ENCODE measurements at regions not wholly inside any gene's neighbourhood (a gene's known extent, or its start where the extent isn't known, plus 50 kb on each side); places are given as distances from the start of the nearest gene placed in this dataset.

GRCh38 chr1:232682248-232682647 lies 52.3 kb upstream of the SIPA1L2 start:
- no peak for DNase-seq (ENCODE audit: low read depth, low spot score)
- in situ Hi-C loops (cut with HindIII; ENCODE audit: low pct_unique_long_range_greater_than_20kb, low sequenced_read_pairs), result no loop called here

- DNase-seq (ENCODE audit: low read depth, low spot score), result no peak
- in situ Hi-C loops (cut with HindIII; ENCODE audit: low pct_unique_long_range_greater_than_20kb, low sequenced_read_pairs), result no loop called here
Observed at GRCh38 chr1:232684371-232685105, 54.6 kb upstream of the SIPA1L2 start.

GRCh38 chr1:232686346-232686745 lies 56.4 kb upstream of the SIPA1L2 start:
- no peak for DNase-seq (ENCODE audit: low read depth, low spot score)
- in situ Hi-C loops (cut with HindIII; ENCODE audit: low pct_unique_long_range_greater_than_20kb, low sequenced_read_pairs), result no loop called here

- no peak for DNase-seq (ENCODE audit: low read depth, low spot score)
- in situ Hi-C loops (cut with HindIII; ENCODE audit: low pct_unique_long_range_greater_than_20kb, low sequenced_read_pairs), result no loop called here
Observed at GRCh38 chr1:232687304-232687703, 57.4 kb upstream of the SIPA1L2 start.

GRCh38 chr1:232687728-232688127 lies 57.8 kb upstream of the SIPA1L2 start:
- in situ Hi-C loops (cut with HindIII; ENCODE audit: low pct_unique_long_range_greater_than_20kb, low sequenced_read_pairs), result no loop called here
- no peak for DNase-seq (ENCODE audit: low read depth, low spot score)

GRCh38 chr1:232688398-232688797 lies 58.5 kb upstream of the SIPA1L2 start:
- DNase-seq (ENCODE audit: low read depth, low spot score), result no peak
- in situ Hi-C loops (cut with HindIII; ENCODE audit: low pct_unique_long_range_greater_than_20kb, low sequenced_read_pairs), result no loop called here

GRCh38 chr1:232689711-232690110 lies 59.8 kb upstream of the SIPA1L2 start:
- DNase-seq (ENCODE audit: low read depth, low spot score), result no peak
- in situ Hi-C loops (cut with HindIII; ENCODE audit: low pct_unique_long_range_greater_than_20kb, low sequenced_read_pairs), result no loop called here

- no peak for DNase-seq (ENCODE audit: low read depth, low spot score)
- in situ Hi-C loops (cut with HindIII; ENCODE audit: low pct_unique_long_range_greater_than_20kb, low sequenced_read_pairs), result no loop called here
Observed at GRCh38 chr1:232690285-232690935, 60.5 kb upstream of the SIPA1L2 start.

GRCh38 chr1:232694475-232694874 lies 64.5 kb upstream of the SIPA1L2 start:
- DNase-seq (ENCODE audit: low read depth, low spot score), result no peak
- in situ Hi-C loops (cut with HindIII; ENCODE audit: low pct_unique_long_range_greater_than_20kb, low sequenced_read_pairs), result no loop called here

GRCh38 chr1:232695621-232696385 lies 65.9 kb upstream of the SIPA1L2 start:
- in situ Hi-C loops (cut with HindIII; ENCODE audit: low pct_unique_long_range_greater_than_20kb, low sequenced_read_pairs), result no loop called here
- DNase-seq (ENCODE audit: low read depth, low spot score), result no peak

GRCh38 chr1:232696466-232696865 lies 66.5 kb upstream of the SIPA1L2 start:
- DNase-seq (ENCODE audit: low read depth, low spot score), result no peak
- in situ Hi-C loops (cut with HindIII; ENCODE audit: low pct_unique_long_range_greater_than_20kb, low sequenced_read_pairs), result no loop called here

- in situ Hi-C loops (cut with HindIII; ENCODE audit: low pct_unique_long_range_greater_than_20kb, low sequenced_read_pairs), result no loop called here
- no peak for DNase-seq (ENCODE audit: low read depth, low spot score)
Observed at GRCh38 chr1:232697187-232697822, 67.4 kb upstream of the SIPA1L2 start.

- no peak for DNase-seq (ENCODE audit: low read depth, low spot score)
- in situ Hi-C loops (cut with HindIII; ENCODE audit: low pct_unique_long_range_greater_than_20kb, low sequenced_read_pairs), result no loop called here
Observed at GRCh38 chr1:232699814-232700213, 69.9 kb upstream of the SIPA1L2 start.

- no peak for DNase-seq (ENCODE audit: low read depth, low spot score)
- in situ Hi-C loops (cut with HindIII; ENCODE audit: low pct_unique_long_range_greater_than_20kb, low sequenced_read_pairs), result no loop called here
Observed at GRCh38 chr1:232702911-232703310, 73.0 kb upstream of the SIPA1L2 start.

- in situ Hi-C loops (cut with HindIII; ENCODE audit: low pct_unique_long_range_greater_than_20kb, low sequenced_read_pairs), result no loop called here
- no peak for DNase-seq (ENCODE audit: low read depth, low spot score)
Observed at GRCh38 chr1:232704256-232704655, 74.3 kb upstream of the SIPA1L2 start.

GRCh38 chr1:232704694-232705680 lies 75.1 kb upstream of the SIPA1L2 start:
- in situ Hi-C loops (cut with HindIII; ENCODE audit: low pct_unique_long_range_greater_than_20kb, low sequenced_read_pairs), result no loop called here

More at GRCh38 chr1:232704694-232705680, 75.1 kb upstream of the SIPA1L2 start:
- DNase-seq (ENCODE audit: low read depth, low spot score), result peak; percentile 20
